ENCODE measurements at regions not wholly inside any gene's neighbourhood (a gene's known extent, or its start where the extent isn't known, plus 50 kb on each side); places are given as distances from the start of the nearest gene placed in this dataset.

GRCh38 chr9:105879181-105879580 is 184.8 kb downstream of the TMEM38B start:
- ChIA-PET CTCF (ENCODE audit: partially characterized antibody) (interaction anchor here (0.8 to 10.0 kb wide), 7 partner anchors 10 to 234 kb away, joined by 3 to 129 read pairs (median 4); no protein-coding TSS in a partner anchor), POLR2A (ENCODE audit: partially characterized antibody) (no interaction called here)
- DNase-seq (ENCODE audit: low read depth in 1 of 2, low spot score in 2 of 2) (no peak), FAIRE-seq (no peak)
- no peak overlapping the region for H3K23ac ChIP-seq (ENCODE audit: insufficient read length)
- no peak overlapping the region for H2AK5ac ChIP-seq (ENCODE audit: low read depth, low read length)
- H2BK120ac ChIP-seq (replicated peaks; ENCODE audit: low read depth, low read length): no peak overlapping the region
- no peak overlapping the region for H3K18ac ChIP-seq (ENCODE audit: extremely low read depth, low read length)
- H4K20me1 ChIP-seq (replicated peaks in 1 of 2; ENCODE audit: control insufficient read depth in 1 of 2, insufficient read depth in 2 of 2, low read length in 2 of 2): no peaks in the 10 kb centered on the region
- no peaks in the 10 kb centered on the region for H3K9me3 ChIP-seq (ENCODE audit: insufficient read depth in 2 of 2, low read depth in 1 of 2, low read length in 1 of 2)
- H3K4me1 ChIP-seq (replicated peaks in 1 of 4; ENCODE audit: control insufficient read depth in 3 of 4, insufficient read depth in 4 of 4, low read length in 3 of 4): no peaks in the 10 kb centered on the region
- no peaks in the 10 kb centered on the region for H3K23me2 ChIP-seq (ENCODE audit: low read depth, low read length)
- no peak overlapping the region for H2BK15ac ChIP-seq (ENCODE audit: low read length)
- H3K27me3 ChIP-seq (replicated peaks in 1 of 4; ENCODE audit: control insufficient read depth in 3 of 4, extremely low read depth in 1 of 4, insufficient read depth in 3 of 4, low read length in 3 of 4): no peaks in the 10 kb centered on the region
- no peak overlapping the region for H3K27ac ChIP-seq (ENCODE audit: low read depth, low read length)
- H3K9ac ChIP-seq (replicated peaks in 1 of 4; ENCODE audit: extremely low read depth in 1 of 4, low read depth in 3 of 4, low read length in 3 of 4): no peak overlapping the region
- no peak overlapping the region for H2BK20ac ChIP-seq (ENCODE audit: low read length)
- no peak overlapping the region for H4K91ac ChIP-seq (replicated peaks; ENCODE audit: insufficient read length, low read length)
- no peak overlapping the region for H3K4me3 ChIP-seq (ENCODE audit: extremely low read depth in 1 of 4, insufficient read depth in 2 of 4, low read depth in 3 of 4, low read length in 4 of 4)
- TF ChIP-seq KDM4A (IDR thresholded peaks at IDR 0.05; ENCODE audit: low read depth, low read length, severe bottlenecking) (no peak), SIRT6 (IDR thresholded peaks at IDR 0.05; ENCODE audit: low read length) (no peak), TBP (IDR thresholded peaks at IDR 0.05; ENCODE audit: low read depth, low read length) (no peak), BACH1 (IDR thresholded peaks at IDR 0.05; ENCODE audit: low read length) (no peak), JUND (IDR thresholded peaks at IDR 0.05; ENCODE audit: low read length) (no peak), TCF12 (IDR thresholded peaks at IDR 0.05; ENCODE audit: low read depth, low read length) (no peak), RXRA (IDR thresholded peaks at IDR 0.05; ENCODE audit: insufficient read depth, low read depth, low read length) (no peak), TAF7 (optimal IDR thresholded peaks at IDR 0.05; ENCODE audit: borderline replicate concordance, low read depth, low read length) (no peak), CBX5 (IDR thresholded peaks at IDR 0.05; ENCODE audit: low read depth, low read length) (no peak), ZNF274 (IDR thresholded peaks at IDR 0.05; ENCODE audit: borderline replicate concordance, extremely low read depth, low read length) (no peak), CBX8 (IDR thresholded peaks at IDR 0.05; ENCODE audit: borderline replicate concordance, low read depth, low read length) (no peak), POLR2AphosphoS5 (IDR thresholded peaks at IDR 0.05; ENCODE audit: low read depth, low read length) (no peak), EZH2 (IDR thresholded peaks at IDR 0.05; ENCODE audit: low read depth, low read length, severe bottlenecking) (no peak)
- H2AFZ ChIP-seq (ENCODE audit: low read length): no peak overlapping the region
- no peaks in the 10 kb centered on the region for H3K79me2 ChIP-seq (ENCODE audit: control insufficient read depth in 1 of 2, insufficient read depth in 2 of 2, low read length in 2 of 2)
- no peak overlapping the region for H4K8ac ChIP-seq (ENCODE audit: extremely low read depth, insufficient read depth, low read length)
- no peak overlapping the region for H2BK12ac ChIP-seq (ENCODE audit: low read depth, low read length)
- no peak overlapping the region for H3K56ac ChIP-seq (replicated peaks; ENCODE audit: insufficient read length, low read depth, low read length)
- H3K14ac ChIP-seq (ENCODE audit: insufficient read length): no peak overlapping the region
- H4K5ac ChIP-seq (ENCODE audit: insufficient read length, low read depth, low read length): no peak overlapping the region
- H3K79me1 ChIP-seq (ENCODE audit: low read depth, low read length): no peaks in the 10 kb centered on the region
- H3K4ac ChIP-seq (replicated peaks; ENCODE audit: insufficient read length, low read depth, low read length): no peak overlapping the region
- H2BK5ac ChIP-seq (ENCODE audit: low read depth, low read length): no peak overlapping the region
- H3K36me3 ChIP-seq (ENCODE audit: control insufficient read depth in 2 of 4, insufficient read depth in 4 of 4, low read length in 3 of 4): no peaks in the 10 kb centered on the region
- H3K4me2 ChIP-seq (ENCODE audit: insufficient read depth in 1 of 2, low read depth in 2 of 2, low read length in 2 of 2): no peak overlapping the region

Data from H1 (cell line).